WTC11 (cell line): ENCODE measurements at regions not wholly inside any gene's neighbourhood (a gene's known extent, or its start where the extent isn't known, plus 50 kb on each side); places are given as distances from the start of the nearest gene placed in this dataset.

Source experiments
- ATAC-seq: fragments of 200-7000 bp; cut with Tn5 transposase; 2 replicates; pipeline ENCODE4 v1.10.0; 2021; ENCODE audit warnings: mild to moderate bottlenecking, moderate library complexity
- CTCF ChIA-PET: fragments of 300-600 bp; sonication (Branson Sonifier 250); formaldehyde crosslinking; loops from one replicate; lab custom pipeline; 2021; ENCODE audit warnings: antibody characterized with exemption; lab: Charles Lee
- POLR2A ChIA-PET: fragments of 350-600 bp; sonication (Branson Sonifier 250); formaldehyde crosslinking; loops from one replicate; lab custom pipeline; 2021; ENCODE audit warnings: antibody characterized with exemption; lab: Charles Lee
- DNase-seq: peaks from one replicate; pipeline ENCODE4 v3.0.0; 2021; ENCODE audit warnings: low spot score
- H3K27ac Mint-ChIP-seq: 2 replicates; pipeline ENCODE4 v1.8.0; 2021; ENCODE audit warnings: mixed read lengths
- H3K27me3 Mint-ChIP-seq: 2 replicates; pipeline ENCODE4 v1.8.0; 2021; ENCODE audit warnings: low read depth, mild to moderate bottlenecking, moderate library complexity, mixed read lengths
- H3K36me3 Mint-ChIP-seq: 2 replicates; pipeline ENCODE4 v1.8.0; 2021; ENCODE audit warnings: mixed read lengths
- H3K4me1 Mint-ChIP-seq: 2 replicates; pipeline ENCODE4 v1.8.0; 2022; ENCODE audit warnings: mixed read lengths
- H3K4me3 Mint-ChIP-seq: 2 replicates; pipeline ENCODE4 v1.8.0; 2021; ENCODE audit warnings: mild to moderate bottlenecking, moderate library complexity, mixed read lengths
- H3K9me3 Mint-ChIP-seq: 2 replicates; pipeline ENCODE4 v1.8.0; 2021; ENCODE audit warnings: mixed read lengths
- ATF1 ChIP-seq: sonication (generic); formaldehyde crosslinking; IDR thresholded peaks from 2 replicates; pipeline ENCODE4 v1.8.1; 2023; ENCODE audit warnings: mild to moderate bottlenecking, moderate library complexity, missing genetic modification reagents
- ATF2 ChIP-seq: sonication (generic); formaldehyde crosslinking; IDR thresholded peaks from 2 replicates; pipeline ENCODE4 v1.8.1; 2022; ENCODE audit warnings: low read depth, missing genetic modification reagents, borderline replicate concordance
- CTCF ChIP-seq: fragments of 200-600 bp; IDR thresholded peaks from 2 replicates; pipeline ENCODE4 v1.8.0; 2022; ENCODE audit warnings: antibody characterized with exemption
- EMX1 ChIP-seq: fragments of 250-450 bp; sonication (Bioruptor Pico); IDR thresholded peaks from 2 replicates; pipeline ENCODE4 v1.8.0; 2021; ENCODE audit warnings: mild to moderate bottlenecking
- ETV6 ChIP-seq: sonication (generic); formaldehyde crosslinking; IDR thresholded peaks from 2 replicates; pipeline ENCODE4 v1.8.1; 2022; ENCODE audit warnings: mild to moderate bottlenecking, missing genetic modification reagents
- GABPB1 ChIP-seq: sonication (generic); formaldehyde crosslinking; IDR thresholded peaks from 2 replicates; pipeline ENCODE4 v1.8.1; 2023; ENCODE audit warnings: mild to moderate bottlenecking, missing genetic modification reagents
- IRF1 ChIP-seq: sonication (generic); formaldehyde crosslinking; IDR thresholded peaks from 2 replicates; pipeline ENCODE4 v1.8.0; 2023; ENCODE audit warnings: missing genetic modification reagents
- NFATC4 ChIP-seq: fragments of 250-450 bp; sonication (Bioruptor Pico); IDR thresholded peaks from 2 replicates; pipeline ENCODE4 v1.9.0; 2021; ENCODE audit warnings: mild to moderate bottlenecking
- NFYB ChIP-seq: sonication (generic); formaldehyde crosslinking; conservative IDR thresholded peaks from 2 replicates; pipeline ENCODE4 v1.8.0; 2022; ENCODE audit warnings: low read depth, missing genetic modification reagents
- PREB ChIP-seq: sonication (generic); formaldehyde crosslinking; IDR thresholded peaks from 2 replicates; pipeline ENCODE4 v1.8.1; 2022; ENCODE audit warnings: mild to moderate bottlenecking, missing genetic modification reagents, moderate library complexity, borderline replicate concordance
- RORB ChIP-seq: fragments of 250-450 bp; sonication (Bioruptor Pico); IDR thresholded peaks from 2 replicates; pipeline ENCODE4 v1.9.0; 2021; ENCODE audit warnings: mild to moderate bottlenecking
- SOX15 ChIP-seq: fragments of 250-450 bp; sonication (Bioruptor Pico); IDR thresholded peaks from 2 replicates; pipeline ENCODE4 v1.9.0; 2021; ENCODE audit warnings: mild to moderate bottlenecking
- STAT6 ChIP-seq: sonication (generic); formaldehyde crosslinking; conservative IDR thresholded peaks from 2 replicates; pipeline ENCODE4 v1.8.1; 2023; ENCODE audit warnings: mild to moderate bottlenecking, low read depth, missing genetic modification reagents, moderate library complexity
- ZNF138 ChIP-seq: sonication (generic); formaldehyde crosslinking; conservative IDR thresholded peaks from 2 replicates; pipeline ENCODE4 v1.8.1; 2022; ENCODE audit warnings: mild to moderate bottlenecking, moderate library complexity, missing genetic modification reagents
- ZNF281 ChIP-seq: sonication (generic); formaldehyde crosslinking; IDR thresholded peaks from 2 replicates; pipeline ENCODE4 v1.8.0; 2023; ENCODE audit warnings: mild to moderate bottlenecking, missing genetic modification reagents
- TF ChIP-seq, protein P1 (sequence below): sonication (generic); formaldehyde crosslinking; IDR thresholded peaks from 2 replicates; pipeline ENCODE4 v1.8.0; 2022; ENCODE audit warnings: mild to moderate bottlenecking, missing genetic modification reagents

- TF ChIP-seq RORB (CRISPR knock-in tag): no peak
- TF ChIP-seq PREB (CRISPR knock-in tag): no peak
- TF ChIP-seq EMX1 (CRISPR knock-in tag): no peak
- no peak for TF ChIP-seq NFATC4 (CRISPR knock-in tag)
Observed at GRCh38 chr20:23289724-23290395, 60.7 kb upstream of the NXT1 start (continued).

GRCh38 chr20:23289249-23289648 lies 61.3 kb upstream of the NXT1 start:
- ChIA-PET POLR2A (no interaction called here), CTCF (interaction anchor here (1.2 to 1.9 kb wide), 2 partner anchors 54 to 61 kb away, joined by 4 to 6 read pairs; partner anchors contain the start of gene NXT1)
- no peak for ATAC-seq
- DNase-seq: no peak
- Mint-ChIP-seq H3K27ac (no peak overlapping the region), H3K4me1 (no peaks in the 10 kb centered on the region), H3K9me3 (no peaks in the 10 kb centered on the region; the same call in 1 of the 2 replicates), H3K4me3 (no peak overlapping the region), H3K27me3 (no peaks in the 10 kb centered on the region), H3K36me3 (no peaks in the 10 kb centered on the region)
- TF ChIP-seq IRF1 (no peak), STAT6 (CRISPR knock-in tag) (no peak), GABPB1 (CRISPR knock-in tag) (no peak), ETV6 (CRISPR knock-in tag) (no peak), ATF1 (no peak), ZNF138 (CRISPR knock-in tag) (no peak), ATF2 (no peak), NFYB (no peak), CTCF (no peak), ZNF281 (CRISPR knock-in tag) (no peak), SOX15 (CRISPR knock-in tag) (no peak)
- TF ChIP-seq, protein P1, sequence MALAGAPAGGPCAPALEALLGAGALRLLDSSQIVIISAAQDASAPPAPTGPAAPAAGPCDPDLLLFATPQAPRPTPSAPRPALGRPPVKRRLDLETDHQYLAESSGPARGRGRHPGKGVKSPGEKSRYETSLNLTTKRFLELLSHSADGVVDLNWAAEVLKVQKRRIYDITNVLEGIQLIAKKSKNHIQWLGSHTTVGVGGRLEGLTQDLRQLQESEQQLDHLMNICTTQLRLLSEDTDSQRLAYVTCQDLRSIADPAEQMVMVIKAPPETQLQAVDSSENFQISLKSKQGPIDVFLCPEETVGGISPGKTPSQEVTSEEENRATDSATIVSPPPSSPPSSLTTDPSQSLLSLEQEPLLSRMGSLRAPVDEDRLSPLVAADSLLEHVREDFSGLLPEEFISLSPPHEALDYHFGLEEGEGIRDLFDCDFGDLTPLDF (CRISPR knock-in tag): no peak
